A673 (cell line): ENCODE measurements at regions not wholly inside any gene's neighbourhood (a gene's known extent, or its start where the extent isn't known, plus 50 kb on each side); places are given as distances from the start of the nearest gene placed in this dataset.

ENCODE experiments used
- BruUV-seq: library from RNA; stranded (reverse); fragments of 400-500 nt; replicated peaks from 2 replicates; lab custom pipeline; 2021; lab: Mats Ljungman, UMichigan
- CTCF ChIA-PET: fragments of 300-600 bp; sonication (Branson Sonifier 250); formaldehyde crosslinking; loops from one replicate; lab custom pipeline; 2022; ENCODE audit warnings: antibody characterized with exemption; lab: Charles Lee
- POLR2A ChIA-PET: fragments of 300-600 bp; sonication (Branson Sonifier 250); formaldehyde crosslinking; loops from one replicate; lab custom pipeline; 2022; ENCODE audit warnings: antibody characterized with exemption; ENCODE audit not compliant: low non-redundant PET; lab: Charles Lee
- DNase-seq: peaks from one replicate; pipeline ENCODE4 v3.0.0-alpha.2; 2015; ENCODE audit warnings: low spot score
- H3K27ac ChIP-seq: fragments of 200-600 bp; sonication (generic); 2 replicates; pipeline ENCODE4 v1.5.1; 2016; ENCODE audit warnings: mixed run types, low read depth, mild to moderate bottlenecking, mixed read lengths, antibody characterized with exemption, low read length; ENCODE audit not compliant: poor library complexity, severe bottlenecking
- H3K27me3 ChIP-seq: fragments of 200-600 bp; sonication (generic); replicated peaks from 2 replicates; pipeline ENCODE4 v1.6.1; 2017; ENCODE audit warnings: mixed run types, low read depth, mild to moderate bottlenecking, mixed read lengths, antibody characterized with exemption, low read length; ENCODE audit not compliant: insufficient read depth, poor library complexity
- H3K36me3 ChIP-seq: fragments of 200-600 bp; sonication (generic); 2 replicates; pipeline ENCODE4 v1.6.1; 2016; ENCODE audit warnings: mixed run types, mild to moderate bottlenecking, mixed read lengths, antibody characterized with exemption, low read length; ENCODE audit not compliant: insufficient read depth, poor library complexity, severe bottlenecking
- H3K4me1 ChIP-seq: fragments of 200-600 bp; sonication (generic); 2 replicates; pipeline ENCODE4 v1.6.1; 2017; ENCODE audit warnings: mixed run types, mild to moderate bottlenecking, mixed read lengths, antibody characterized with exemption, low read length; ENCODE audit not compliant: insufficient read depth, poor library complexity, severe bottlenecking
- H3K4me3 ChIP-seq: fragments of 200-600 bp; sonication (generic); 2 replicates; pipeline ENCODE4 v1.5.1; 2016; ENCODE audit warnings: low read depth, mixed run types, mild to moderate bottlenecking, mixed read lengths, low read length; ENCODE audit not compliant: poor library complexity, severe bottlenecking
- H3K9me3 ChIP-seq: fragments of 200-600 bp; sonication (generic); 2 replicates; pipeline ENCODE4 v1.6.1; 2016; ENCODE audit warnings: mixed run types, low read depth, mild to moderate bottlenecking, mixed read lengths, antibody characterized with exemption, low read length; ENCODE audit not compliant: poor library complexity, severe bottlenecking
- CTCF ChIP-seq: fragments of 300-800, 200-600 bp; sonication (generic); conservative IDR thresholded peaks from 2 replicates; pipeline ENCODE4 v1.5.1; 2017; ENCODE audit warnings: low read depth, mild to moderate bottlenecking, antibody characterized with exemption, low read length, moderate library complexity, mixed read lengths
- EZH2 ChIP-seq: fragments of 200-600 bp; sonication (generic); IDR thresholded peaks from 2 replicates; pipeline ENCODE4 v1.6.1; 2017; ENCODE audit warnings: borderline replicate concordance, low read depth, mild to moderate bottlenecking, mixed read lengths, antibody characterized with exemption, low read length; ENCODE audit not compliant: poor library complexity, severe bottlenecking
- intact Hi-C: fragments of 100-400 bp; cut with micrococcal nuclease; formaldehyde crosslinking; loops from one replicate; pipeline ENCODE4 v1.10.0; 2022; ENCODE audit not compliant: unreplicated experiment

- ChIA-PET POLR2A (no interaction called here), CTCF (no interaction called here)
- peak; percentile 13 for DNase-seq
- intact Hi-C loops = no loop called here
- BruUV-seq = no TSS peak
- TF ChIP-seq EZH2 = no peak
- TF ChIP-seq CTCF = no peak
- Histone ChIP-seq H3K27me3 (no peaks in the 10 kb centered on the region), H3K4me1 (no peaks in the 10 kb centered on the region), H3K36me3 (no peaks in the 10 kb centered on the region), H3K9me3 (no peaks in the 10 kb centered on the region), H3K4me3 (no peak overlapping the region), H3K27ac (no peak overlapping the region)
These were observed 263.5 kb upstream of the PLD5 start for GRCh38 chr1:242787968-242788367.

GRCh38 chr1:242784807-242785206 lies 260.3 kb upstream of the PLD5 start:
- Histone ChIP-seq H3K4me1 (no peaks in the 10 kb centered on the region), H3K4me3 (no peak overlapping the region), H3K36me3 (no peaks in the 10 kb centered on the region), H3K27me3 (no peaks in the 10 kb centered on the region), H3K27ac (no peak overlapping the region), H3K9me3 (no peaks in the 10 kb centered on the region)
- ChIA-PET POLR2A (no interaction called here), CTCF (no interaction called here)
- intact Hi-C loops = no loop called here
- TF ChIP-seq CTCF (no peak), EZH2 (no peak)
- DNase-seq = no peak
- no TSS peak for BruUV-seq

- intact Hi-C loops = no loop called here
- POLR2A ChIA-PET = no interaction called here
- H3K4me1 ChIP-seq = no peaks in the 10 kb centered on the region
- BruUV-seq = no TSS peak
- TF ChIP-seq EZH2 = no peak
- no peak for TF ChIP-seq CTCF
- CTCF ChIA-PET = no interaction called here
- H3K36me3 ChIP-seq = no peaks in the 10 kb centered on the region
- no peak for DNase-seq
- no peak overlapping the region for H3K27ac ChIP-seq
- H3K4me3 ChIP-seq = no peak overlapping the region
- no peaks in the 10 kb centered on the region for H3K27me3 ChIP-seq
- no peaks in the 10 kb centered on the region for H3K9me3 ChIP-seq
These were observed 259.6 kb upstream of the PLD5 start for GRCh38 chr1:242784084-242784483.
